KBM-7 (cell line): ENCODE measurements at regions not wholly inside any gene's neighbourhood (a gene's known extent, or its start where the extent isn't known, plus 50 kb on each side); places are given as distances from the start of the nearest gene placed in this dataset.

Experiments
- DNase-seq: peaks from one replicate; pipeline ENCODE4 v3.0.0-alpha.2; 2015
- in situ Hi-C: fragments of 300-500 bp; cut with MboI; formaldehyde crosslinking; loops from 2 replicates; pipeline ENCODE4 v1.14.3; 2020; ENCODE audit warnings: low sequenced_read_pairs, low pct_unique_long_range_greater_than_20kb, mixed read lengths

- DNase-seq, result no peak
- in situ Hi-C loops, result no loop called here
These were observed 154.8 kb upstream of the DPYD start for GRCh38 chr1:98075626-98076025.

DNA sequence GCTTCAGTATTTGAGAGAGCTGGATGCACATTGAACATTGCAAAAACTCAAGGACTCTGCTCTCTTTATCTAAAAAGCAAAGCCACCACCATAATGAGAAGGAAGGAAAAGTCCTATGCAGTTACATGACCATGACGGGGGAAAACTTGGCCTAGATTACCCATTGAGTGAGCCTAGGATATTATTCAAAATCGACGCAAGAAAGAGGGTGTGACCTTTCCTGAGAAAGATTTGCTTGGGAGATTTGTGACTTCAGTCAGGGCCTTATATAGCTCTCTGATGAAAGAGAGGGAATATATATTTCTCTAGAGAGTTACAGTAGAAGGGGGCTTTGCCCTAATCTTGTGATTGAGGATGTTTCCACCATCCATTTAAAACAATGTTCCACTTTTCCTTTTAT lies 153.0 kb upstream of the DPYD start:
- in situ Hi-C loops, result no loop called here
- DNase-seq, result no peak

DNA sequence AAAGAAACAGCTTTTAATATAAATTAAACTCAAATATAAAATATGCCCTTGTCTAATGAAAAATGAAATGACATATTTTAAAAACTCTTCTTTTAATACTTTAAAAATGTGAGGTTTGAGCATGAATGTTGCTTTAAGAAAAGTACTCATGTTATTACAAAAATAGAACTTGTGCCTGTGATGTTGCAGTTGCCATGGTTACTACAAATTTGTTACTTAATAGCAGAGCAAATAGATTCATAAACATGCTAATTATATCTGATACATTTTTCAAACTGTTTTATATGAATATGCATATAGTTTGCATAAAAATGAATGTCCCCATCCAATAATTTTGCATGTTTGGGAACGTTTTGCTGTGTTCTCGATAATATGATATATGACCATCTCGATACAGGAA lies 152.3 kb upstream of the DPYD start:
- in situ Hi-C loops, result no loop called here

GRCh38 chr1:98072047-98072446 lies 151.2 kb upstream of the DPYD start:
- in situ Hi-C loops, result no loop called here

More for the DNA sequence above, 152.3 kb upstream of the DPYD start:
- DNase-seq, result no peak

GRCh38 chr1:98068016-98068415 lies 147.2 kb upstream of the DPYD start:
- DNase-seq, result no peak
- in situ Hi-C loops, result no loop called here

More at GRCh38 chr1:98072047-98072446, 151.2 kb upstream of the DPYD start:
- DNase-seq, result no peak

DNA sequence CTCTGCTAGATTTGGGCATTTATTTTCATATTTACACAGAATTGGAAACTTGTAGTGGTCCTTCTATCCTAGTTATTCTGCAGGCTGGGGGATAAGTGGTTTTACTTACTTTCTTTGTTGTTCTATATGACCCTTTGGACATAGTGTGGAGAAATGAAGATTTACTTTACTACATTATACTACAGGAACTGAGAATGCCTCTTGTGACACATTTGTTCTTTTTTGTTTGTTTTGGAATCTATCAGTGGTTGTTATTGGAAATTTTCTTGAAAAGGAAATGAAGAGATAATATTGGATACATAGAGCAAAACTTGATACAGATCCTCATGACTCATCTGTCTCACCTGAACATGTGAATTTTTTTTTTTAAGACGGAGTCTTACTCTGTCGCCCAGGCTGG lies 146.1 kb upstream of the DPYD start:
- in situ Hi-C loops, result no loop called here
- no peak for DNase-seq

DNA sequence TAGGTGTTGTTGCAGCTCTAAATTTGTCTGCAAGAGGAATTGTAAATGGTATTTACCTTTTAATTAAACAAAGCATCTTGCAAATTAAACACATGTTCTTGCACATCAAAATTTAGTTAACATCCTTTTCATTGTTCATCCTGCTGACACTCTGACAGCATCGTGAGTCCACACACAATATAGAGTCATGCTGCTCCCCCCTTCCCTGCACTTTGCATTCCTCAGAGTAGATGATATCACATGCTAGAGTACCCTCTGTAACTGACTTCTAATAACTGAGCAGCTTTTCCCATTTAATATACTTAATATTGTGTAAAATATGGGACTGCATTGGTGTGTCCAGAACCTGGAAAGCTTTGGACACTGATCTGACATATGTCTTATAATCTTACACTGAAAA lies 138.8 kb upstream of the DPYD start:
- in situ Hi-C loops, result no loop called here
- DNase-seq, result no peak

DNA sequence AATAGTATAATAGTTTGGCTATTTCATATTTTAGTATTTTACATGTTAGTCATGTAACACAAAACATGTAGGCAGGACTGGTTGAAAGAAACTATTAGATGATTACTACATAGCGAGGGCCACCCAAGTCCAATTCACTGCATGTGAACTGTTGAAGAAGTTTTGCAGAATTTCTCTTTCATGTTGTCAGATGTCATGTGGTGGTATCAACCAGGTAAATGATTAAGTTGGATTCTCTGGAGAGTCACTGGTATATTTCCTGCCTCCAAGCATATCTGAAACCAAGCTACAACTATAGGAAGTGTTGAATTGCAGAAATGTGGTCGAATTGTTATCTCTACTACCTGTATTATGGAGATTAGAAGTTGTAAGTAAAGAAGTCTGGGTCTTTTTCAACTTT lies 137.8 kb upstream of the DPYD start:
- no peak for DNase-seq
- in situ Hi-C loops, result no loop called here

DNA sequence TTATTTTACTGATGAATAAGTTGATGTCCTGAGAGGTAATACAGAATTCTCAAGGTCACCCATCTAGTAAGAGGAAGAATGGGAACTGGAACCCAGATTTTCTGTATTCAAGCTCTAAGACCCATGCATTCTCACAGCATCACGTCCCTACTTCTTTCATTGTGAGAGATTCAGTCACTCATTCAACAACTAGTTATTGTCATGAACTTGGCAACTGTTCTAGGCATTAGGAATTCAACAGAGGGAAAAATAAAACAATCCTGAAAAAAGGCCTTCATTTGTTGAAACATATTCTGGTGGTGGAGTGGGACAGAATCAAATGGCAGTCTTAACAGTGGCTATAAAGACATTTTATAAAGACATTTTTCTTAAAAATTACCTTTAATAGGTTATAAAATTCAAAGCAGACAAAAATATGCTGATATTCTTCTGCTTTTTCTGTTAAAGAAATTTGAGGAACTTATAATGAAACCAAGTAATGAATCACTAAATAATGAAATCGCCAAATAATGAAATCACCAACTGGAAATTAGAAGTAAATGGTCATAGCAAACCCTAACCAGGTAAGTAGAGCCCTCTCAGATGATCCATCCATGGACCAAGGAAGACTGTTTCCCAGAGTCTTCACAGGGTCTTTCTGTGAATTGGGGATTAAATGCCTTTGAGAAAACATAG lies 136.5 kb upstream of the DPYD start:
- DNase-seq, result no peak
- in situ Hi-C loops, result no loop called here

- no peak for DNase-seq
- in situ Hi-C loops, result no loop called here
These were observed 135.9 kb upstream of the DPYD start for GRCh38 chr1:98056781-98057180.

DNA sequence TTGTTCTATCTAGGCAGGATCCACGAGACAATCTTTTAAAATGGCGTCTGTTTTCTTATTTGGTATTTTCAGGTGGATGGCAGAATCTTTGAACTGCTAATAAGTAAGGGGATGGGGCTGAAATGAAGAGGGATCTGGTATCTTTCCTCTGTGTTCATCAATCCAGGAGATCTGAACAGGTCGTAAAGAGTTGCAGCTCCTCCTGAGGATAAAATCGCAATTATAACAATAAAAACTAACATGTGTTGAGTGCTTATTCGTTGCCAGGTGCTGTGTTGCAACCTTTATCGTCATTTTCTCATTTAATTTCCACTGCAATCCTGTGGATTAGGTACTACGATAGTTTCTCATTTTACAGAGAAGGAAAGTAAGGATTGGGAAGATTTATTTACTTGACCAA lies 134.6 kb upstream of the DPYD start:
- no peak for DNase-seq
- in situ Hi-C loops, result no loop called here

DNA sequence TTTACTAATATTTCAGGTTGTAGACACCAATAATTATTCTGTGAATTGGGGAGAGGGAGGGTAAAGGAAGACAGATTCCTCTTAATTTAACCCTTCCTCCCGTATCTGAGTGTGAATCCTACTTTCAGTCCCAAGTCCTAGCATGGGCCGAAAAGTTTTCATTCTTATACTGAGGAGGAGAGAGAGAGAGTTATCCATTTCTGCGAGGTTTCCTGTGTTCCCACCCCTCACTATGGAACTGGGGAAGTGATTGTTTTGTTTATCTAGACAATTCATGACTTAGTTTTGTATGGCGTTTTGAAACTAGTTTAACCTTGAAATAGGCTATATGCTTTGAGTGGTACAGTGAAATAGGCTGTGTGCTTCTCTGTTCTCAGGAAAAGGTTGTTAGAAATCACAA lies 134.0 kb upstream of the DPYD start:
- in situ Hi-C loops, result no loop called here
- no peak for DNase-seq

DNA sequence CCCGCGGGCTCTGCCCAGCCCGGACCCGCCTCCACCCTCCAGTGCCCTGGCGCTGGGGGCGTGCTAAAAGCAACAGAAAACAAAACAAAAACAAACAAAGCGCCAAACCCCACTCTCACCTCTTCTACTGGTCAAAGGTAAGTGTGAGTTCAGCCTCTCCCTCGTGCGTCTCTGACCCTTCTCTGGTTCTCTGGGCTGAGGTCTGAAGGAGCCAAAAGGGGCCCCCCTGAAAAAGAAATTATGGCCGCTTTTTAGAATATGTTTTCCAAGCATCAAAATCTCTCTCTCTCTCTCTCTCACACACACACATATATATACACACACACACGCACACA lies 133.5 kb upstream of the DPYD start:
- in situ Hi-C loops, result no loop called here

GRCh38 chr1:98053471-98054366 lies 132.9 kb upstream of the DPYD start:
- peak; percentile 65 for DNase-seq
- in situ Hi-C loops, result no loop called here

More for the DNA sequence above, 133.5 kb upstream of the DPYD start:
- DNase-seq, result no peak

DNA sequence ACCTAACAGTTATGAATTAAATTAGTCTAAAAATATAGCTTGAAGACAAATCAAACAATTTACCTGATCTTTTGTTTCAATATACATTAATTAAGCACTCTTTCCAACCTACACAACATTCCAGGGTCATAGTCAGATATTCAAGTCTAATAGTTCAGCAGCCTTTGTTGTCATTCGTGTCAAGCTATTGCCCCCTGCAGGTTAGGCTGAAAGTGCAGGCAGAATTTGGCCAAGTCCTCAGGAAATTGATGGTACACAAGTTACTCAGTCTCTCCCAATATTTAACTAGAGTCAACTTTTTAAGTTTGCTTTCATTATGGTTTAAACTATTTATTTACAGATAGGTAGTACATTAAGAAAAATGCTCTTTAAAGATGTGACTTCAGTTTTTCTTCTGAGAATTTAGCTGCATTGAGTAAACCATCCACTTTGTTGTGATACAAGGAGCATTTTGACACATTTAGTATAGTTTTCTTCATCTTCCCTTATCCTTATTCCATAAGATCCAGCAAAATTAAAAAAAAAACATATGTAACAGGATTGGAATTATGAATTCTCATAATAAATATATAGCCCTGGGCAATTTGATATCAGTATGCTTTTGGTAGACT lies 130.3 kb upstream of the DPYD start:
- DNase-seq, result peak; percentile 62
- in situ Hi-C loops, result no loop called here

DNA sequence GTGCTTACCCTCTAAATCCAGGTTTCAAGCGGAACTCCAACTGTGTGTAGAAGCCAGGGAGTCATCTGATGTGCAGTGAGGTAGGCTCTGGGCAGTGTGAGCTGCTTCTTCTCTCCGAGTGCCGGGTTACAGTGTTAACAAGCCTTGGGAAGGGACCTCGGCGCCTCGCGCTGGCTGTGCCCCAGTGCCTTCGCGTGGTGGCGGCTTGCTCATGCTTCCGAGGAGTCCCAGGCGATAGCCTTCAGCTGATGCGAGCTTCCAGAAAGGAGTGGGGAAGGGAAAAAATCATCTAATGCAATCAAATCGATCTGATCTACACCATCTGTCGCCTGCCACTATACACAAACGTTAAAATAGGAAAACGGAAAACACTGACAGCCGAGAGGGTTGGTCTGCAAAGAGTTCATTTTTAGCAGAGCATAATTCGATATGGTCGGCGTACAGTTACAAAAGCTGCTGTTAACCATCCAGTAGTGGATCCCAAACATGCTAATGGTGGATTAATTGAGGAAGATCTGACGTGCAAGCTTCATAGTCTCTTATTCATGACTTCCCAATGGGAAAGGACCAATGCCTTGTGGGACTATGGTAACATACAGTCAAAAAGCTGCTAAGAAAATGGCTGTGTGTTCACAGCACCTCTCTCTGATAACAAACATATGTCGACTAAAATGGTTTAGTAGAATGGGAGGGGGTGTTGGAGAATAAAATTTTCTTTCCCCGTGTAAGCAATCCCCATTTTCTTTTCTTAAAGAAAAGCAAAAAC lies 128.7 kb upstream of the DPYD start:
- no peak for DNase-seq
- in situ Hi-C loops, result no loop called here

DNA sequence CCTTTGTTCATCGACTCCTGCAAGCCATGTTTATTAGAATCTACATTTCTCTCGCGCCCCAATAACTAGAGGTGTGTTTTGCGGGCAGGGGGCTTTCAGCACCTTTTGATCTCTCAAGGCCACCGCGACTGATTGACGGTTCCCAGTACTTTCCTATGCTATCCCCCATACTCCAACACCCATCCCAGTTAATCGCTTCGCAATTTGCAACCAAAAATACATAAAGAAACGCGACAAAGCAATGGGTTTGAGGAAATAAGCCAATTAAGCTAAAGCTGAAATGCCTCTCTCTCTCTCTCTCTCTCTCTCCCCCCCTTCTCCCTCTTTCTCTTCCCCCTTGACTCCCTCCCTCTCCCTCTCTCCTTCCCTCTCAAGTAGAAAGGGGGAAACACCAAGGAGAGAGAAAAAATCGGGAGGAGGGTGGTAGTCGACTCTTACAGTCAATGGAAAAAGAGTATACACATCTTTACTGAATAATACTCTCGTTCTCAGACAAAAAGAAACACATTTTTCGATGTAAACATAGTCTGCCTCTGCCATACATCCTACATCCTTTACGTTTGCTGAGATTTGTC lies 128.0 kb upstream of the DPYD start:
- no peak for DNase-seq
- in situ Hi-C loops, result no loop called here

DNA sequence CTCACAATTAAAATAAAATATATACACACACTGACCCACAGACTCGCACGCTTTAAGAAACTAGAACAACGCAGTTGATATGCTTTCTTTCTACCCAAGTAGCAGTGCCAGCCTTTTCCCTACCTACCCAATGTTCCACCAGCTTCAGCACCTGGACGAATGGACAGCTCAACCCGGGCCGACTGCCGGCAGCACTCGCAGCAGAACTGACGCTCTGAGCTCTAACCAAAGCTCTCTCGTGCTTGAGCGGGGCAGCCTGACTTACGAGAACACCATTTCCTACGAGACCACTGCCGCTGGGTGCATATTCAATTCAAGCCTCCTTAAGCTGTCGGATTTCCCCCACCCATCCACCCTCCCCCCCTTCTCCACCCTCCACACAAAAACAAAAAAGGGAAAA lies 127.4 kb upstream of the DPYD start:
- in situ Hi-C loops, result no loop called here
- DNase-seq, result peak; percentile 47

- in situ Hi-C loops, result no loop called here
- no peak for DNase-seq
These were observed 126.3 kb upstream of the DPYD start for GRCh38 chr1:98047171-98047570.
